OCI-LY7 (cell line): ENCODE measurements at regions not wholly inside any gene's neighbourhood (a gene's known extent, or its start where the extent isn't known, plus 50 kb on each side); places are given as distances from the start of the nearest gene placed in this dataset.

Source experiments
- EZH2phosphoT487 ChIP-seq: fragments of 200-600 bp; sonication (generic); IDR thresholded peaks from 2 replicates; pipeline ENCODE4 v1.6.1; 2018; ENCODE audit warnings: low read depth, borderline replicate concordance, mild to moderate bottlenecking, mixed run types, antibody characterized with exemption, low read length, moderate library complexity, mixed read lengths
- TF ChIP-seq, protein P1 (sequence below): fragments of 200-600 bp; sonication (generic); conservative IDR thresholded peaks from 2 replicates; pipeline ENCODE4 v1.5.1; 2014; ENCODE audit warnings: mild to moderate bottlenecking, antibody characterized with exemption, low read length, moderate library complexity, mixed read lengths

DNA sequence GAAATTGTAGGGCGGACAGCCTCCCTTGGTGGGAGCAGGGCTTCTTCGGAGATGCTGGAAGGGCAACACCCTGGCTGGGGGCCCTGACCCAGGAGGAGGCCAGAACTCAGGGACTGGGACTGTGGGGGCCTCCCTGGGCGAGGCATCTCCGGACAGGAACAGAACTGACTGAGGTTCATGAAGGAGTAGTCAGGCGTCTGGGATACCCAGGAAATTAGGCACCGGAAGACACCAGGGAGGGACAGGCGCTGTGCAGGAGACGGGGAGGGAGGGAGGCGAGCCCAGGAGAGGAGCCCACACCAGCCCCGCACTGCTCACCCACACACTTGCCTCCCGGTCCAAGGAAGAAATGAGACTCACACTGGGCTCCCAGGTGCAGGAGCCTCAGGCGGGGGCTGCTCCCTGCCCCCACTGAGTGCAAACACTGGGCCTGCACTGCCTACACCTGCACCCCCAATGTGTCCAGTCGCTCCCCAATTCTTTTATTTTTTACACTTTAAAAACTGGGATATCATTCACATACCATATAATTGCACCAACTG, 262.6 kb upstream of the SFSWAP start:
- TF ChIP-seq, protein P1, sequence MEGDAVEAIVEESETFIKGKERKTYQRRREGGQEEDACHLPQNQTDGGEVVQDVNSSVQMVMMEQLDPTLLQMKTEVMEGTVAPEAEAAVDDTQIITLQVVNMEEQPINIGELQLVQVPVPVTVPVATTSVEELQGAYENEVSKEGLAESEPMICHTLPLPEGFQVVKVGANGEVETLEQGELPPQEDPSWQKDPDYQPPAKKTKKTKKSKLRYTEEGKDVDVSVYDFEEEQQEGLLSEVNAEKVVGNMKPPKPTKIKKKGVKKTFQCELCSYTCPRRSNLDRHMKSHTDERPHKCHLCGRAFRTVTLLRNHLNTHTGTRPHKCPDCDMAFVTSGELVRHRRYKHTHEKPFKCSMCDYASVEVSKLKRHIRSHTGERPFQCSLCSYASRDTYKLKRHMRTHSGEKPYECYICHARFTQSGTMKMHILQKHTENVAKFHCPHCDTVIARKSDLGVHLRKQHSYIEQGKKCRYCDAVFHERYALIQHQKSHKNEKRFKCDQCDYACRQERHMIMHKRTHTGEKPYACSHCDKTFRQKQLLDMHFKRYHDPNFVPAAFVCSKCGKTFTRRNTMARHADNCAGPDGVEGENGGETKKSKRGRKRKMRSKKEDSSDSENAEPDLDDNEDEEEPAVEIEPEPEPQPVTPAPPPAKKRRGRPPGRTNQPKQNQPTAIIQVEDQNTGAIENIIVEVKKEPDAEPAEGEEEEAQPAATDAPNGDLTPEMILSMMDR = no peak
- TF ChIP-seq EZH2phosphoT487 = no peak
